GM12878 (cell line): ENCODE measurements at regions not wholly inside any gene's neighbourhood (a gene's known extent, or its start where the extent isn't known, plus 50 kb on each side); places are given as distances from the start of the nearest gene placed in this dataset.

Experiments used
- ATAC-seq: fragments of 200-7000 bp; cut with Tn5 transposase; 3 replicates; pipeline ENCODE4 v1.9.1; 2020; ENCODE audit warnings: mild to moderate bottlenecking, moderate library complexity
- BruUV-seq: library from RNA; stranded (reverse); fragments of 400-500 nt; replicated peaks from 2 replicates; lab custom pipeline; 2021; lab: Mats Ljungman, UMichigan
- CTCF ChIA-PET: fragments of 300-600 bp; sonication (Branson Sonifier 250); formaldehyde crosslinking; extraction: SDS; loops from one replicate; lab custom pipeline; 2021; ENCODE audit warnings: inconsistent platforms; lab: Yijun Ruan, JAX
- POLR2A ChIA-PET: fragments of 350-600 bp; formaldehyde crosslinking; extraction: SDS; loops from one replicate; lab custom pipeline; 2021; ENCODE audit warnings: inconsistent platforms; lab: Charles Lee
- RAD21 ChIA-PET: fragments of 300-600 bp; sonication (Branson Sonifier 250); formaldehyde crosslinking; loops from one replicate; lab custom pipeline; 2023; ENCODE audit warnings: antibody characterized with exemption; ENCODE audit not compliant: unreplicated experiment; lab: Charles Lee
- SMC1A ChIA-PET: fragments of 300-600 bp; sonication (Branson Sonifier 250); formaldehyde crosslinking; loops from one replicate; lab custom pipeline; 2023; ENCODE audit not compliant: unreplicated experiment, uncharacterized antibody; lab: Charles Lee
- DNase-seq: peaks from one replicate; pipeline ENCODE4 v3.0.0-alpha.2; 2011; ENCODE audit warnings: low read depth, low spot score
- FAIRE-seq: peaks from 3 replicates; lab custom pipeline; 2011; peaks lifted over from hg19 to GRCh38; lab: Jason Lieb, UNC
- H2AFZ ChIP-seq: 2 replicates; pipeline ENCODE4 v1.6.0; 2011; ENCODE audit warnings: low read depth, low read length, control low read depth; ENCODE audit not compliant: control insufficient read depth
- H3K27ac ChIP-seq: 2 replicates; pipeline ENCODE4 v1.5.1; 2011; ENCODE audit warnings: control low read depth; ENCODE audit not compliant: control insufficient read depth, insufficient read depth
- H3K27me3 ChIP-seq, 2 experiments: replicated peaks in 1 of 2; 2 replicates each; pipeline versions ENCODE4 v1.6.0 to v1.6.1; 2011; ENCODE audit warnings: low read length in 1 of 2; ENCODE audit not compliant: control insufficient read depth in 2 of 2, insufficient read depth in 2 of 2
- H3K36me3 ChIP-seq, 2 experiments: 2 replicates each; pipeline ENCODE4 v1.5.1; 2011; ENCODE audit warnings: low read length in 1 of 2; ENCODE audit not compliant: control insufficient read depth in 2 of 2, insufficient read depth in 2 of 2
- H3K4me1 ChIP-seq: 2 replicates; pipeline ENCODE4 v1.6.1; 2011; ENCODE audit warnings: mild to moderate bottlenecking, low read length, moderate library complexity, mixed read lengths; ENCODE audit not compliant: control insufficient read depth, insufficient read depth
- H3K4me2 ChIP-seq: 2 replicates; pipeline ENCODE4 v1.6.0; 2011; ENCODE audit warnings: control low read depth; ENCODE audit not compliant: control insufficient read depth, insufficient read depth
- H3K4me3 ChIP-seq: fragments of 200-600 bp; sonication (generic); 2 replicates; pipeline ENCODE4 v1.5.1; 2016
- H3K79me2 ChIP-seq: 2 replicates; pipeline ENCODE4 v1.6.0; 2011; ENCODE audit warnings: low read length; ENCODE audit not compliant: control insufficient read depth, insufficient read depth
- H3K9ac ChIP-seq: 2 replicates; pipeline ENCODE4 v1.8.0; 2011; ENCODE audit warnings: low read length, control low read depth, mixed read lengths; ENCODE audit not compliant: control insufficient read depth, insufficient read depth
- H3K9me3 ChIP-seq: replicated peaks from 3 replicates; pipeline ENCODE4 v1.5.1; 2011; ENCODE audit warnings: mild to moderate bottlenecking, low read length; ENCODE audit not compliant: control insufficient read depth, insufficient read depth
- H4K20me1 ChIP-seq: 2 replicates; pipeline ENCODE4 v1.6.0; 2011; ENCODE audit not compliant: control insufficient read depth, insufficient read depth
- CBFB ChIP-seq: IDR thresholded peaks from 2 replicates; pipeline ENCODE4 v1.6.1; 2016; ENCODE audit warnings: antibody characterized with exemption, low read depth
- CBX3 ChIP-seq: fragments of 200-600 bp; sonication (generic); IDR thresholded peaks from 2 replicates; pipeline ENCODE4 v1.6.1; 2016; ENCODE audit warnings: low read depth, borderline replicate concordance
- ETV6 ChIP-seq, 2 experiments: fragments of 450-650 bp in 1 of 2; IDR thresholded peaks in 1 of 2; conservative IDR thresholded peaks in 1 of 2; 2 replicates each; pipeline ENCODE4 v1.6.1; 2014; ENCODE audit warnings: antibody characterized with exemption in 1 of 2, borderline replicate concordance in 1 of 2, low read depth in 1 of 2, mild to moderate bottlenecking in 1 of 2, moderate library complexity in 1 of 2
- GABPA ChIP-seq: IDR thresholded peaks from 2 replicates; pipeline ENCODE4 v1.6.1; 2014; ENCODE audit warnings: antibody characterized with exemption, low read depth, mild to moderate bottlenecking, inconsistent platforms
- LARP7 ChIP-seq: fragments of 450-650 bp; IDR thresholded peaks from 2 replicates; pipeline ENCODE4 v1.6.1; 2017; ENCODE audit warnings: mild to moderate bottlenecking
- MEF2A ChIP-seq: IDR thresholded peaks from 2 replicates; pipeline ENCODE4 v1.6.1; 2011; ENCODE audit warnings: low read depth, mild to moderate bottlenecking, low read length, moderate library complexity; ENCODE audit not compliant: insufficient read depth
- MTA2 ChIP-seq: fragments of 450-650 bp; IDR thresholded peaks from 2 replicates; pipeline ENCODE4 v1.6.1; 2016; ENCODE audit warnings: low read depth, mild to moderate bottlenecking, moderate library complexity
- MTA3 ChIP-seq: IDR thresholded peaks from 2 replicates; pipeline ENCODE4 v1.6.1; 2012; ENCODE audit warnings: low read length, inconsistent platforms, borderline replicate concordance
- PAX5 ChIP-seq: IDR thresholded peaks from 2 replicates; pipeline ENCODE4 v1.6.1; 2011; ENCODE audit warnings: low read depth, low read length, borderline replicate concordance
- POLR2AphosphoS2 ChIP-seq: IDR thresholded peaks from 2 replicates; pipeline ENCODE4 v1.6.1; 2011; ENCODE audit warnings: low read depth, mild to moderate bottlenecking, low read length, improper control_type of control experiment, moderate library complexity
- RUNX3 ChIP-seq: IDR thresholded peaks from 2 replicates; pipeline ENCODE4 v1.6.1; 2012; ENCODE audit warnings: low read length, inconsistent platforms
- ZNF384 ChIP-seq: IDR thresholded peaks from 2 replicates; pipeline ENCODE4 v1.6.1; 2012; ENCODE audit warnings: low read depth, mild to moderate bottlenecking, low read length, improper control_type of control experiment, borderline replicate concordance
- ZNF622 ChIP-seq: fragments of 450-650 bp; IDR thresholded peaks from 2 replicates; pipeline ENCODE4 v1.6.1; 2017; ENCODE audit warnings: mild to moderate bottlenecking, inconsistent platforms
- whole genome bisulfite sequencing: methylation state at CpG from one replicate; pipeline ENCODE4 v1.1.6; 2016; ENCODE audit warnings: low lambda C conversion rate; ENCODE audit not compliant: insufficient replicate concordance, insufficient coverage; ENCODE audit errors: missing lambda C conversion rate; 5-methylcytosine and 5-hydroxymethylcytosine counted together
- in situ Hi-C: fragments of 300-500 bp; cut with MboI; formaldehyde crosslinking; loops from 9 replicates; pipeline ENCODE4 v1.14.3; 2018; ENCODE audit warnings: mixed read lengths
- intact Hi-C: fragments of 100-400 bp; cut with micrococcal nuclease; formaldehyde crosslinking; loops from one replicate; pipeline ENCODE4 v1.14.2; 2022; ENCODE audit not compliant: unreplicated experiment
- TF ChIP-seq, protein P1 (sequence below): IDR thresholded peaks from 2 replicates; pipeline ENCODE4 v1.6.1; 2011; ENCODE audit warnings: borderline replicate concordance, low read depth, mild to moderate bottlenecking, moderate library complexity, low read length; ENCODE audit not compliant: insufficient read depth, poor library complexity, severe bottlenecking
- TF ChIP-seq, protein P2 (sequence below): fragments of 450-650 bp; IDR thresholded peaks from 2 replicates; pipeline ENCODE4 v1.6.1; 2016; ENCODE audit warnings: mild to moderate bottlenecking, moderate library complexity, borderline replicate concordance

DNA sequence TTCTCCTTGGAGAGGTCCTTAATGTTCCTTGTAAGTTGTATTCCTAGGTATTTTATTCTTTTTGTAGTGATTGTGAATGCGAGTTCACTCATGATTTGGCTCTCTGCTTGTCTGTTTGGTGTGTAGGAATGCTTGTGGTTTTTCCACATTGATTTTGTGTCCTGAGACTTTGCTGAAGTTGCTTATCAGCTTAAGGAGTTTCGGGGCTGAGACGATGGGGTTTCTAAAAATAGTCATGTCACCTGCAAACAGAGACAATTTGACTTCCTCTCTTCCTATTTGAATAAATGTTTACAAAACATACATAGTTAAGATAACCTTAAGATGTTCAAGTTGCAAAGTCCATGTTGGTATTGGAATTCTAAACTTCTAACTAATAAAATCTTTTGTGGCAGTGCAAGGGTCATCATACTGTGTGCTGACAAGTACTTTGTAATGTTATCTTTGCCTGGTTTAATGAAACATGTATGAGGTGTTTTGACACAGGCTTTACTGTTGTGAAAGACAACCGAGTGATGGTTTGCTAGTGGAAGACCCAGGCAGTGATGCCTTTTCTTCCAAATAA lies 286.2 kb downstream of the MRPS30 start (continued):
- no peak for TF ChIP-seq PAX5
- no peak for TF ChIP-seq GABPA
- no peak for TF ChIP-seq POLR2AphosphoS2
- TF ChIP-seq ETV6 (conservative IDR thresholded peaks at IDR 0.05 in 1 of 2, IDR thresholded peaks at IDR 0.05 in 1 of 2; ENCODE audit: borderline replicate concordance in 1 of 2, low read depth in 1 of 2), result no peak
- no peak for TF ChIP-seq ZNF622
- no peak for TF ChIP-seq LARP7
- no peak for TF ChIP-seq MEF2A
- TF ChIP-seq CBX3, result no peak
- TF ChIP-seq MTA3, result no peak
- TF ChIP-seq CBFB, result no peak
- TF ChIP-seq RUNX3, result no peak

DNA sequence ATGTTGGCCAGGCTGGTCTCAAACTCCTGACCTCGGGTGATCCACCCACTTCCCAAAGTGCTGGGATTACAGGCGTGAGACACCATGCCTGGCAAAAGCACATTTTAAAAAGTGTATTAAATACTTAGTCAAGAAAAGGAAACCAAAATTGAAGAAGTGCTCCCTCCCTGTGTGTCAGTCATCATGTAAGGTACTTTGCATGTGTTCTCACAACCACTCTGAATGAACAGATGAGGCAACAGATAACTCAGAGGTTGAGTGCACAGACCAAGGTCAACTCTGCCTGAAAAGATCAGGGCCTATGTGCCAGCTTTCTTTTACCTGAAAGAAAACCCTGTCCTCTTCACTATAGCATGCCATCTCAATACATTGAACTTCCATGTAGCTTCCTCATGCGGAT lies 289.7 kb downstream of the MRPS30 start:
- Histone ChIP-seq H3K27me3 (no peaks in the 10 kb centered on the region), H3K9me3 (no peaks in the 10 kb centered on the region), H3K4me1 (no peaks in the 10 kb centered on the region), H3K36me3 (no peaks in the 10 kb centered on the region), H3K9ac (no peak overlapping the region), H4K20me1 (no peaks in the 10 kb centered on the region), H2AFZ (no peak overlapping the region), H3K79me2 (no peaks in the 10 kb centered on the region), H3K27ac (no peak overlapping the region), H3K4me2 (no peak overlapping the region), H3K4me3 (no peak overlapping the region)
- CTCF ChIA-PET, result no interaction called here
- intact Hi-C loops (no loop called here), in situ Hi-C loops (no loop called here)
- SMC1A ChIA-PET, result interaction anchor here (1.1 to 1.5 kb wide), 2 partner anchors 15 to 60 kb away, joined by 3 read pairs; no protein-coding TSS in a partner anchor
- no TSS peak for BruUV-seq
- ATAC-seq (no peak), FAIRE-seq (no peak), DNase-seq (no peak)
- RAD21 ChIA-PET, result no interaction called here
- 33% methylated on average over 3 of the region's 3 CpGs for WGBS
- POLR2A ChIA-PET, result no interaction called here
- TF ChIP-seq MTA2 (no peak), ZNF384 (no peak), ZNF622 (no peak)
- TF ChIP-seq, protein P1, sequence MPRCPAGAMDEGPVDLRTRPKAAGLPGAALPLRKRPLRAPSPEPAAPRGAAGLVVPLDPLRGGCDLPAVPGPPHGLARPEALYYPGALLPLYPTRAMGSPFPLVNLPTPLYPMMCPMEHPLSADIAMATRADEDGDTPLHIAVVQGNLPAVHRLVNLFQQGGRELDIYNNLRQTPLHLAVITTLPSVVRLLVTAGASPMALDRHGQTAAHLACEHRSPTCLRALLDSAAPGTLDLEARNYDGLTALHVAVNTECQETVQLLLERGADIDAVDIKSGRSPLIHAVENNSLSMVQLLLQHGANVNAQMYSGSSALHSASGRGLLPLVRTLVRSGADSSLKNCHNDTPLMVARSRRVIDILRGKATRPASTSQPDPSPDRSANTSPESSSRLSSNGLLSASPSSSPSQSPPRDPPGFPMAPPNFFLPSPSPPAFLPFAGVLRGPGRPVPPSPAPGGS, result no peak
- TF ChIP-seq, protein P2, sequence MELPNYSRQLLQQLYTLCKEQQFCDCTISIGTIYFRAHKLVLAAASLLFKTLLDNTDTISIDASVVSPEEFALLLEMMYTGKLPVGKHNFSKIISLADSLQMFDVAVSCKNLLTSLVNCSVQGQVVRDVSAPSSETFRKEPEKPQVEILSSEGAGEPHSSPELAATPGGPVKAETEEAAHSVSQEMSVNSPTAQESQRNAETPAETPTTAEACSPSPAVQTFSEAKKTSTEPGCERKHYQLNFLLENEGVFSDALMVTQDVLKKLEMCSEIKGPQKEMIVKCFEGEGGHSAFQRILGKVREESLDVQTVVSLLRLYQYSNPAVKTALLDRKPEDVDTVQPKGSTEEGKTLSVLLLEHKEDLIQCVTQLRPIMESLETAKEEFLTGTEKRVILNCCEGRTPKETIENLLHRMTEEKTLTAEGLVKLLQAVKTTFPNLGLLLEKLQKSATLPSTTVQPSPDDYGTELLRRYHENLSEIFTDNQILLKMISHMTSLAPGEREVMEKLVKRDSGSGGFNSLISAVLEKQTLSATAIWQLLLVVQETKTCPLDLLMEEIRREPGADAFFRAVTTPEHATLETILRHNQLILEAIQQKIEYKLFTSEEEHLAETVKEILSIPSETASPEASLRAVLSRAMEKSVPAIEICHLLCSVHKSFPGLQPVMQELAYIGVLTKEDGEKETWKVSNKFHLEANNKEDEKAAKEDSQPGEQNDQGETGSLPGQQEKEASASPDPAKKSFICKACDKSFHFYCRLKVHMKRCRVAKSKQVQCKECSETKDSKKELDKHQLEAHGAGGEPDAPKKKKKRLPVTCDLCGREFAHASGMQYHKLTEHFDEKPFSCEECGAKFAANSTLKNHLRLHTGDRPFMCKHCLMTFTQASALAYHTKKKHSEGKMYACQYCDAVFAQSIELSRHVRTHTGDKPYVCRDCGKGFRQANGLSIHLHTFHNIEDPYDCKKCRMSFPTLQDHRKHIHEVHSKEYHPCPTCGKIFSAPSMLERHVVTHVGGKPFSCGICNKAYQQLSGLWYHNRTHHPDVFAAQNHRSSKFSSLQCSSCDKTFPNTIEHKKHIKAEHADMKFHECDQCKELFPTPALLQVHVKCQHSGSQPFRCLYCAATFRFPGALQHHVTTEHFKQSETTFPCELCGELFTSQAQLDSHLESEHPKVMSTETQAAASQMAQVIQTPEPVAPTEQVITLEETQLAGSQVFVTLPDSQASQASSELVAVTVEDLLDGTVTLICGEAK, result no peak
